Superior temporal gyrus (tissue), 1 donor: ENCODE measurements at regions not wholly inside any gene's neighbourhood (a gene's known extent, or its start where the extent isn't known, plus 50 kb on each side); places are given as distances from the start of the nearest gene placed in this dataset.
"Not testable (repeated sequence)": the region's sequence is repeated elsewhere in the genome, so short reads cannot be mapped to it uniquely, and the experiment has no call there.

Experiments used
- DNase-seq: peaks from one replicate; pipeline ENCODE4 v3.0.0-alpha.2; 2016; ENCODE audit errors: extremely low spot score

GRCh38 chr6:163889904-163890514 lies 475.5 kb downstream of the QKI start:
- no peak for DNase-seq

DNA sequence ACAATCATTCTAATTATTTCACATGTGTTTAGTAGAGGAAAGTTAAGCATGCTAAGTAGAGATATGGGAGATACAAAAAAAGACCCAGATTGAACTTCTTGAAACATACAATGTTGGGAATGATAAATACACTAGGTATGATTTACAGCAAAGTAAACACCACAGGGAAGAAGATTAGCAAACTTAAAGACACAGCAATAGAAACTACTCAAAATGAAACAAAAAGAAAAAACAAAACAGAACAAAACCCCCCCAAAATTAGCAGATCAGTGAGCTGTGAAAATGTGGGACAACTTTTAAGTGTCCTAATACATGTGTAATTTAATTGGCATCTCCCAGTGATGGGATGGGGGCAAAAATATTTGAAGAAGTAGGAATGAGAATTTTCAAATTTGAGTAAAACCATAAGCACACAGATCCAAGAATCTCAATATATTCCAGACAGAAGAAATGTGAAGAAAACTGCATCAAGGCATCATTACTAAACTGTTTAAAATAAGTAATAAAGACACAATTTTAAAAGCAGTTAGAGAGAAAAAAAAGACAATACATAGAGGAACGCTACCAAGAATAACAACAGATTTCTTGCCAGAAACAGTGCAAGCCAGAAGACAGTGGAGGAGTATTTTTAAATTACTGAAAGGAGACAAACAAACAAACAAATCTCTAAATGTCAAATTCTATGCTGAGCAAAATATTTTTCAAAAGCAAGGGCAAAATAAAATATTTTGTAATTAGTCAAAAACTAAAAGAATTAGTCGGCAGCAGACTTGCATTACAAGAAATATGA lies 473.7 kb downstream of the QKI start:
- no peak for DNase-seq

DNA sequence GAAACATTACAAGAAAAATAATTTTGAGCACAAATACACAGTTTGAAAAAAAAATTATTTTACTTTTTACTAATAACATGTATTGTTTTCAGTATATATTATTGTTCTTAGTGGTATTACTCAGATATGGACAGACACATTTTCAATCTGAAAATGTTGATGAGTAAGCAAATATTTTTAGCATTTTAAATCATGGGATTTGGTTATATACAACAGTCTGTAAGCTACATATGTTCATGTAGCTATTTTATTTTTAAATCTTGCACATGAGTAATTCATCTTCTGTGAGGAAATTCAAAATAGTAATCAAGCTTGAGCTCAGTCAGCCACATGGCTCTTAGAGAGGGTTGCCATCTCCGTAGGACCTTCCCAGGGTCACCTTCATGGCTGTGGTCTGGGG lies 471.9 kb downstream of the QKI start:
- DNase-seq: no peak

GRCh38 chr6:163883984-163884383 lies 469.5 kb downstream of the QKI start:
- DNase-seq: no peak

DNA sequence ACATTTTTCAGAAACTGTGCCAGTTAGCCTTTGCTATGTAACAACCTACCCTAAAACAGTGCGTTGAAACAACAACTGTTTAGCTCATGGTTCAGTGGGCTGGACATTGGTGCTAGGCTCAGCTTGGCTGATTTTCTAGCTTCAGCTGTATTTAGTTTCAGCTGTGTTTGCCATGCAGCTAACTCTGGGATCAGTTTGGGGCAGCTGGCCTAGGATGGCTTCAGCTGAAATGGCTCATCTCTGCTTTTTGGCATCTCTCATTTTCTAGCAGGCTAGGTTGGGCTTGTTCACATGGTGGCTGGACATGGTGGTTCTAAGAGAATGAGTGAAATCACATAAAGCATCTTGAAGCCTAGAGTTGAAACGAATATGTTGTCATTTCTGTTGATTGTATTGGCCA lies 464.2 kb downstream of the QKI start:
- no peak for DNase-seq

DNA sequence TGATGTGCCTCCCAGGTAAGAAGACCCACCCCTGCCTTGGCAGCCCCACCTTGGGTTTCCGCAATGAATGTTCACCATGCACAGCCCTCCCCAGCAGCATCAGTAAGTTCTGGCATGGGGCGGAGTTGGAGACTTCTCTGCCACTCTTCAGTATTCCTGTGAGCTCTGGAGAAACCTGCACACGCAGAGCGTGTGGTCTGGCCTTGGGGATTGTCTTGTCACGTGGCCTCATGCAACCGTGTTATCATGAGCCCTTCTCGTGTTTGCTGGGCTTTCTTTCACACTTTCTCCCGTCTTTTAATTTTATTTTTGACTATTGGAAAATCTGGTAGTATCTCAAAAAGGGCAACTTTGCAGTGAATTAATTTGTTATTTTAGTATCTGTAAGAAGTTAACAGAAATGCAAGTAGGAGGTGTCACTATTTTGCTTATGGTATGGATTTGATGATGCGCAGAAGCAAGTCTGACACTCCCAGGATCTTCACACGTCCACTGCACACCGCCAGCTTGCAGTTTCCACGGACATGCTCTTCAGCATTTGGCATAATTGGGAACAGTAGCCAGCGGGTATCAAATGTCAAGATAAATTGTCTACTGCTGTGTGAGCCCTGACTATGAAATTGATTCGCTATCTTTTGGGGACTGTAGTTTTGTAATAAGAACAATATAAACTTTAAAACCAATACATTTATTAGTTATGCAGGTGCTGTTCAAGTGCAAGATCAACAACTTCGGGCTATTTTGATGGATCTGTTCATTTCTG lies 463.5 kb downstream of the QKI start:
- no peak for DNase-seq

- DNase-seq: no peak
Observed at GRCh38 chr6:163876391-163876790, 461.9 kb downstream of the QKI start.

DNA sequence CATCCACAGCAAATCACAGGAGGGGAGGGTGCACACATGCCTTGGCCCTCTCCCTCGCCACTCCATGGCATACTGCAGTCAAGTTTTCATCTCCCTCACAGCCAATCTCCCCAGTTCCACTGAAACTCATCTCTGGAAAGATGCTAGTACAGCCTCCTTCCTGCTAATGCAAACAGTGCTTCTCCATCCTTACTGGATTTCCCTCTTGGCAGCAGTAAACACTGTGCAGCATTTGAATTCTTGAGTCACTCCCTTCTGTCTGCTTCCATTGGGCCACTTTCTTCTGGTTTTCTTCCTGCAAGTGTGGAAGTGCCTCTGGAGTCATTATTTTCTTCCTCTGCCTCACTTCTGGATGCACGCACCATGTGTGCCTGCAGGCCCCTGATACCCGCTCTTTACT lies 460.3 kb downstream of the QKI start:
- no peak for DNase-seq

GRCh38 chr6:163872335-163872734 lies 457.8 kb downstream of the QKI start:
- no peak for DNase-seq

GRCh38 chr6:163871616-163872015 lies 457.1 kb downstream of the QKI start:
- no peak for DNase-seq

DNA sequence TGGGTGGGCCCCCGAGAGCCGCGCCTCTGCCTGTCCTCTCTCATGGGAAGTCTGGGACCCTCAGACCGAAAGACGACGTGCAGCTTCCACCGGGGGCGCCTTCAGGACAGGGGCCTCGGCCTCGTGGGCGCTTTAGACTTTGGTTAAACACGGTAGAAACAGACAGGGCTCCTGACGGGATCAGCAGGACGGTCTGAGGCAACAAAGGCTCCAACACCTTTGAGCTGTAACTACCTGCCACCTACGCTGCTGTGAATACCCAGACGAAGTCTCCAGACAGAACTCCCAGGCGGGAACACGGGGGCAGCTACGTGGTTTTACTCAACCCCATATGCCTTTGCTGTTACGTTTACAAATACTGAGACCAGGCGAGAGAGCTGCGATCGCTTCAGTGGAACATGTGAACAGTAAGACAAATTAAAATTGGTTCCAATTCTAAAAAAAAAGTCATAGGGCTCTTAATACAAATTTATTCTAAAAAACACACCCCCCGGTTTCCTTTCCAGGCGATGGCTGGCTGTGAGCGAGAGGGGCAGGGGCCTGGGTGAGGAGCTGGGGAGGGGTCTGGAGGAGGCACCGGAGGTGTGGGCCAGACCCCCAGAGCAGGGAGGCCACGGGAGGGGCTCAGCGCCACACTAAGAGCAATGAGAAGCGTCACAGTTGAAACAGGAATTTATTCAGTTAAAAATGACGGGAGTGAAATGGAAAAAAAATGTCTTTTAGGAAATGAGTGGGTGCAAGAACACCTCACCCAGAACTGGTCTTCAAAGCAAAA lies 453.2 kb downstream of the QKI start:
- DNase-seq: no peak

DNA sequence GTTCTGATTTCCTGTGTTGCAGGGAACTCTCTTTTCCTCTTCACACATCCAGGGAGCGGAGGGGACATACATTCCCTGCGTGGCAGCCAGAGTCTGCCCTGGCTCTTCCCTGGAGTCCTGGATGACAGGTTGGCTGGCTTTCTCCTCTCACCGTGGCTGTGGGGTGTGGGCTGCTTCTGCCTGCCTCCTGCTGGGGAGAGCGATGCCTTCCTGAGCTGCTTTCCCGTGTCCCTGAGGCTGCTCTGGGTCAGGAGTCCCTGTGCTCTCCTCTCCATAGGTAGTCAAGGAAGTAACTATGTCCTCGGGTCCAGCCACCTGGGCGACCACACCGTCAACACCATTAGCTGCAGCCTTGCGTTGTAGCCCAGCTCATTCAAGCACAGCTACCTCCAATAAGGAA lies 451.7 kb downstream of the QKI start:
- DNase-seq: no peak

DNA sequence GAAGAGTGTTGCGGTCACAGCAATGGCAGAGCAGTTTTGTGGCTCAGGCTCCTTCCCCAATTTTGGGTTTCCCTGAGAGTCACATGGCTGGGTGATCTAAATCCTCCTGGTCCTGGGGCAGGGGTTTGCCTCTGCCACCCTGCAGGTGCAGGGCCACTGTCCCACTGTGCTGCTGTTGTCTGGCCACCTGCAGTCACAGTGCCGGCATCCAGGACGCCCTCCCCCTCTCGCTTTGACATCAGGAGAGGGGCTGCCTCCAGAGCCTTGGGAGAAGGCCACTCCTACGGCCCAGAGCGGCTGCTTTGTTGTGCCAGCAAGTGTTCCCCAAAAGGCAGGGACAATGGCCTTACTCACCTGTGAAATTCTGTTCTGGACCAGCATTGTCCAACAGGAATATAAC lies 449.0 kb downstream of the QKI start:
- DNase-seq: no peak

- no peak for DNase-seq
Observed at GRCh38 chr6:163862701-163863100, 448.2 kb downstream of the QKI start.

DNA sequence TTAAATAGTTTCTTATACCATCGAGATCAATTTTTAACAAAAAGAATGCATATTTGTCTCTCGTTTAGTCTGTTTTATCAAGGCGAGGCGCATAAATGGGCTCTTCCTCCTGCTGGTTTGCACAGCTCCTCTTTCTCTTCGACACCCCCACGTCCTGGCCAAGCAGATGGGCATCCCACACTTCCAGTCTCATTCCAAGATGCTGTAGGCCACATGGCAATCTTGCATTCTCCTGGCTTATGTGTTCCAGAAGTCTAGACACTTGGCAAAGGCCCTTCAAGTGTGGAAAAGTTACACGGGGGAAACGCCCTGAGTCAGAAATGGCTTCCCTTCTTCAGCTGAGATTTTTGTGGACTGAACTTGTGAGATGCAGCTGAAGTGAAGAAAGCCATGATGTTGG lies 447.1 kb downstream of the QKI start:
- peak; percentile 39 for DNase-seq

- DNase-seq: no peak
Observed at GRCh38 chr6:163860287-163861081, 446.0 kb downstream of the QKI start.

- DNase-seq: not testable (repeated sequence)
Observed at GRCh38 chr6:163858870-163859269, 444.4 kb downstream of the QKI start.

DNA sequence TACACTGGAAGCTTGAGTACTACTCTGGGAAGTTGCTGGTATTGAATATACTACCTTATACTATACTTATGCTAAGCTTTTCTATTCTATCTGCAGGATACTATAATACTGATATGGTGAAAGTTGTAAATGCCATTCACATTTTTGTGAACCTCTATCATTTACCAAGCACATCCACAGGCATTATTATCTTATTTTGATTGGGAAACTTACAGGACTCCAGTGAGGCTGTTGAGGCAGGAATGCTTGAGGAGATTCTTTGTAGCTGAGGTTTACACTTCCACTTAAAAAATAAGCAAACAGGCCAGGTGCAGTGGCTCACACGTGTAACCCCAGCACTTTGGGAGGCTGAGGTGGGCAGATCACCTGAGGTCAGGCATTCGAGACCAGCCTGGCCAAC lies 442.9 kb downstream of the QKI start:
- no peak for DNase-seq

GRCh38 chr6:163850874-163851273 lies 436.4 kb downstream of the QKI start:
- DNase-seq: no peak

GRCh38 chr6:163844761-163845160 lies 430.2 kb downstream of the QKI start:
- no peak for DNase-seq

DNA sequence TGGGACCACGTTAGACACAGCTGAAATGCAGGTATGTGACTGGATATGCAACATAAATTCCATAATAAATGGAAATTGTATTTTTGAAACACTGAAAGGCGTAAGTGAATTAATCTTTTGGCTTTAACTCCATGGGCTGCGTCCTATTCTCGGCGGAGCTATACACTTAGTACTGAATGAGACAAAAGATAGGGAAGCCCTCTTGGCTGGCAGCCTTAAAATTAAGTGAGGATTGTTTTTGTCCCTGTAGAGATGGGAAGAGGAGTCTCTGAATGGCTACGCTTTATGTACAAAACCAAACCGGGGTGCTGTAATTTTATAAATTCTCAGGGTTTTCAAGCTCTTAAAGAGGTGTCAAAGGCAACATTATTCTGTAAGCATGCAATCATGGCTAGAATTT lies 429.8 kb downstream of the QKI start:
- no peak for DNase-seq
